ENCODE measurements at regions not wholly inside any gene's neighbourhood (a gene's known extent, or its start where the extent isn't known, plus 50 kb on each side); places are given as distances from the start of the nearest gene placed in this dataset.

- Histone ChIP-seq H3K4me3 (no peak overlapping the region), H3K4me1 (no peaks in the 10 kb centered on the region), H3K9me3 (no peaks in the 10 kb centered on the region), H3K36me3 (no peaks in the 10 kb centered on the region), H3K27me3 (no peaks in the 10 kb centered on the region), H3K27ac (no peak overlapping the region)
- TF ChIP-seq, protein P1, sequence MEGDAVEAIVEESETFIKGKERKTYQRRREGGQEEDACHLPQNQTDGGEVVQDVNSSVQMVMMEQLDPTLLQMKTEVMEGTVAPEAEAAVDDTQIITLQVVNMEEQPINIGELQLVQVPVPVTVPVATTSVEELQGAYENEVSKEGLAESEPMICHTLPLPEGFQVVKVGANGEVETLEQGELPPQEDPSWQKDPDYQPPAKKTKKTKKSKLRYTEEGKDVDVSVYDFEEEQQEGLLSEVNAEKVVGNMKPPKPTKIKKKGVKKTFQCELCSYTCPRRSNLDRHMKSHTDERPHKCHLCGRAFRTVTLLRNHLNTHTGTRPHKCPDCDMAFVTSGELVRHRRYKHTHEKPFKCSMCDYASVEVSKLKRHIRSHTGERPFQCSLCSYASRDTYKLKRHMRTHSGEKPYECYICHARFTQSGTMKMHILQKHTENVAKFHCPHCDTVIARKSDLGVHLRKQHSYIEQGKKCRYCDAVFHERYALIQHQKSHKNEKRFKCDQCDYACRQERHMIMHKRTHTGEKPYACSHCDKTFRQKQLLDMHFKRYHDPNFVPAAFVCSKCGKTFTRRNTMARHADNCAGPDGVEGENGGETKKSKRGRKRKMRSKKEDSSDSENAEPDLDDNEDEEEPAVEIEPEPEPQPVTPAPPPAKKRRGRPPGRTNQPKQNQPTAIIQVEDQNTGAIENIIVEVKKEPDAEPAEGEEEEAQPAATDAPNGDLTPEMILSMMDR (IDR thresholded peaks at IDR 0.05): no peak
- TF ChIP-seq POLR2A (IDR thresholded peaks at IDR 0.05): no peak
- TF ChIP-seq POLR2AphosphoS5 (IDR thresholded peaks at IDR 0.05; ENCODE audit: insufficient read depth in 1 of 2, low read depth in 1 of 2): no peak
- intact Hi-C loops (cut with DNase I): no loop called here
- no peak for DNase-seq (ENCODE audit: extremely low spot score in 2 of 2)
Measured at GRCh38 chr17:14775731-14776492, 475.0 kb downstream of the HS3ST3B1 start.

GRCh38 chr17:14774774-14775173 is 473.9 kb downstream of the HS3ST3B1 start:
- Histone ChIP-seq H3K9me3 (no peaks in the 10 kb centered on the region), H3K27me3 (no peaks in the 10 kb centered on the region), H3K36me3 (no peaks in the 10 kb centered on the region), H3K4me3 (no peak overlapping the region), H3K27ac (no peak overlapping the region), H3K4me1 (no peaks in the 10 kb centered on the region)
- TF ChIP-seq, protein P1 (IDR thresholded peaks at IDR 0.05): no peak
- DNase-seq (ENCODE audit: extremely low spot score in 2 of 2): no peak
- intact Hi-C loops (cut with DNase I): no loop called here

- no peaks in the 10 kb centered on the region for H3K9me3 ChIP-seq
- H3K27me3 ChIP-seq: no peaks in the 10 kb centered on the region
- no peak overlapping the region for H3K4me3 ChIP-seq
- no peaks in the 10 kb centered on the region for H3K36me3 ChIP-seq
- intact Hi-C loops (cut with DNase I): no loop called here
- TF ChIP-seq POLR2A (IDR thresholded peaks at IDR 0.05): no peak
- no peak for TF ChIP-seq POLR2AphosphoS5 (IDR thresholded peaks at IDR 0.05; ENCODE audit: insufficient read depth in 1 of 2, low read depth in 1 of 2)
- TF ChIP-seq, protein P1 (IDR thresholded peaks at IDR 0.05): no peak
- no peaks in the 10 kb centered on the region for H3K4me1 ChIP-seq
- DNase-seq (ENCODE audit: extremely low spot score in 2 of 2): no peak
- H3K27ac ChIP-seq: no peak overlapping the region
Measured at GRCh38 chr17:14772776-14773175, 471.9 kb downstream of the HS3ST3B1 start.

- no peaks in the 10 kb centered on the region for H3K27me3 ChIP-seq
- TF ChIP-seq POLR2AphosphoS5 (IDR thresholded peaks at IDR 0.05; ENCODE audit: insufficient read depth in 1 of 2, low read depth in 1 of 2): no peak
- TF ChIP-seq, protein P1 (IDR thresholded peaks at IDR 0.05): no peak
- no peak for TF ChIP-seq POLR2A (IDR thresholded peaks at IDR 0.05)
- intact Hi-C loops (cut with DNase I): no loop called here
- no peak overlapping the region for H3K27ac ChIP-seq
- no peaks in the 10 kb centered on the region for H3K4me1 ChIP-seq
- DNase-seq (ENCODE audit: extremely low spot score in 2 of 2): peak in 1 of 2 donors; percentile 60
- H3K9me3 ChIP-seq: no peaks in the 10 kb centered on the region
- H3K36me3 ChIP-seq: no peaks in the 10 kb centered on the region
- no peak overlapping the region for H3K4me3 ChIP-seq
Measured at GRCh38 chr17:14771543-14771942, 470.7 kb downstream of the HS3ST3B1 start.

- DNase-seq (ENCODE audit: extremely low spot score in 2 of 2): no peak
- TF ChIP-seq, protein P1 (IDR thresholded peaks at IDR 0.05): no peak
- TF ChIP-seq POLR2AphosphoS5 (IDR thresholded peaks at IDR 0.05; ENCODE audit: insufficient read depth in 1 of 2, low read depth in 1 of 2) (no peak), POLR2A (IDR thresholded peaks at IDR 0.05) (no peak)
Measured at GRCh38 chr17:14768923-14769322, 468.0 kb downstream of the HS3ST3B1 start.

More at GRCh38 chr17:14768923-14769322, 468.0 kb downstream of the HS3ST3B1 start:
- intact Hi-C loops (cut with DNase I): no loop called here
- Histone ChIP-seq H3K27me3 (no peaks in the 10 kb centered on the region), H3K36me3 (no peaks in the 10 kb centered on the region), H3K27ac (no peak overlapping the region), H3K4me3 (no peak overlapping the region), H3K9me3 (no peaks in the 10 kb centered on the region), H3K4me1 (no peaks in the 10 kb centered on the region)
